Hematopoietic multipotent progenitor cell treated with erythropoietin and hydrocortisone succinate and interleukin-3 and kit ligand, for 15 days (in vitro differentiated cells): ENCODE measurements at regions not wholly inside any gene's neighbourhood (a gene's known extent, or its start where the extent isn't known, plus 50 kb on each side); places are given as distances from the start of the nearest gene placed in this dataset.
"Not testable (repeated sequence)": the region's sequence is repeated elsewhere in the genome, so short reads cannot be mapped to it uniquely, and the experiment has no call there.

Experiments used
- DNase-seq: peaks from one replicate; pipeline ENCODE4 v3.0.0-alpha.2; 2015; ENCODE audit warnings: low spot score

DNA sequence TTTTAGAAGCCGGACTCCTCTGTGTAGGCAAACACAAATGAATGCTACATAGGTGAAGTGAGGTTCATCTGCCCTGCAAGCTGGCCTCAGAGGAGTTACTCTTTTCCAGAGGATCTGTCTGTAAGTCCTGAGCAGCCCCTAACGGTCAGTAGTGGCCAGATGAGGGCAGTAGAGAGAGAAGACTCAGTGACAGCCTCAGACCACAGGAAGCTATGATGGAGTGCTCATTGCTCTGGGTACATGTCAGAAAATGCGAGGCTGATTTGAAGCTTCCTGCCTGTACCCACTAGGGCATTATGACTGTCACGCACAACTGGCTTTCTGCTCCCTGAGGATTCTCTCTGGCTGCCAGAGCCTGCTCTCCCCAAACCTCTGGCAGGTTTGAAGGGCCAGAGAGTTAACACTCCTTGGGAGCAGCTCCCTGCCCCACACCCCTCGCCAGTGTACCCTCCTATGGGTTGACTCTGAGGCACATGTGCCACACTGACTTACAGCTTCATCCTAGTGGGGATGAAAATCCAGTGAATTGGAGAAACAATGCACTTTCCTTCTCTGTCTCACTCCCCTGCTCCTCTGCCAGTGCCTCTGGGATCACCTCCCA is 141.5 kb downstream of the GABRG2 start:
- DNase-seq: no peak

DNA sequence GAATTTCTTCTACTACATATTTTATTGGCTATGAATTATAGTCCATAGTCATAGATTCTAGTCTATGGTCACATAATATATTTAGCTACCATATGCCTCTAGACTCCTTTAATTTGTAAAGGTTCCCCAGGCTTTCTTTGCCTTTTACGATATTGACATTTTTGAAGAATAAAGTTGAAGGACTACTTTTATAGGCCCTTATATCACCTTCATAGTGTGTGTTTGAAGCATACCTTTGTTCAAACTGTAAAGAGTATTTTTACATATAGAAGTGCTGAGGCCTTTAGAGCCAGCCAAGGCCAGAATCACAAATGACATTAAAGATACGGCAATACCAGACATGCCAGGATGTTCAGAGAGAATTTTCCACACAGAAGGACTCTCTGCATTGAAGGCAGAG is 147.0 kb downstream of the GABRG2 start:
- no peak for DNase-seq

DNA sequence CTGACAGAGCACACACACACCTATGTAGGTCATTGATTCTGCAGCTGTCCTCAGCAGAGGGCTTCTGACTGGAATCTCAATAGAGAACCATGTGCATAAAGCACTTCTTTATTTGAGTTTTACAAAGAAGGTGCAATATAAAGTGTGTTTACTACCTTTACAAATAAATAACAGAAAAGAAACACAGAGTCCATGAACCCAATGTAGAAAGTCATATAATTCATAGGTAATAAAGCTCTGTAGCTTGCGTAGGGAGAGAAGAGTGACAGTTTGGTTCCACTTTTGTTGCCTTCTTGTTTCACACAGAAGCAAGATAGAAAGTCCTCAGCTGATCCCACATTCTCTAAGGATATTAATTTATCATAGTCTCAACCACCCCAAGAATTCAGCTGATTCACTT is 149.5 kb downstream of the GABRG2 start:
- DNase-seq: no peak

DNA sequence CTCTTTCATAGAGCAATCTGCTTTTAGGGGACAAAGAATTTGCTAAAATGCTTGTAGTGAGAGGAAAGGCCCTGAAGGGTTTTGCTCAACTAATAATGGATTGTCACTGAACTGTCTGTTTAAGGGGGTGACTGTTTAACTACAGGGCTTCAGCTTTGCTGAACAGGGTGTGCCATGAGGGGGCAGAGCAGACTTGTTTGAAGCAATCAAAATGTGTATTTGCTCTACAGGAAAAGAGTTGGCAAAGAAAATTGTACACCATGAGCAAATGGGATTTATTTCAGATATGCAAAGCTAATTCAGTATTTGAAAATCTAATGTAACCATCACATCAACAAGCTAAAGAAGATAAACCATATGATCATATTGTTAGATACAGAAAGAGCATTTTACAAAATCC is 154.3 kb downstream of the GABRG2 start:
- no peak for DNase-seq

DNA sequence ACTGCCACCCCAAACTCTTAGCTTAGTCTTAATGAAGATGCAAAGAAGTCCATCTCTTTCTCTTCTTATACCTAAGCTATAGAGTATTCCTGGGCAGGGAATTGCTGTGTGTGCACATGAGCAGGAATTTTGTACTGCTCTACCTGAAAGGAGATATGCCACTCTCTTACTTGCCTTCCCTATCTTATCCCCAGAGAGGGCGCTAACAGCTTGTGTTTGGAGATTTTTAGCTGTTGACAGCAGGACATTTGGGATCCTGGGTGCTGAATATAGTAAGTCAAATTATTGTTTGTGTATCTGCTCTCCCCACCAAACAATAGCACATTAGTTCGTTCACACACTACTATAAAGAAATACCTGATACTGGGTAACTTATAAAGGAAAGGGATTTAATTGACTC is 159.5 kb downstream of the GABRG2 start:
- DNase-seq: no peak

DNA sequence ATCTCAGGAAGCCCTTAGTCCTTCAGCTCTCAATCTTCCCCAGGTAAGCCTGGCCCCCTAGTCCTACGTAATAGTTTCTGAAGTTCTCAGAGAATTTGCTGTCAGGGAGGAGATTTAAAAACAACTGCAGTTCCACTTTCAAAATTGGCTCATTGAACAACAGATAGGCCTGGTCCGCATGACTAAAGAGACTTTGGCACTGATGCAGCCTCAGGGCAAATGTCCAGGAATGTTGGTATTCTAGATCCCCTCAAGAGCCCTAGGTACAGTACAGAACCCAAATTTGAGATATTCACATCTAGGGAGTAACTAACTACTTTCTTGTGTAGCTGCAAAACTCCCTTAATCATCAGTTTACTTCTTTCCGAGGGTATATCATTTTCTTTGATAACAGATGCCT is 162.8 kb downstream of the GABRG2 start:
- no peak for DNase-seq

DNA sequence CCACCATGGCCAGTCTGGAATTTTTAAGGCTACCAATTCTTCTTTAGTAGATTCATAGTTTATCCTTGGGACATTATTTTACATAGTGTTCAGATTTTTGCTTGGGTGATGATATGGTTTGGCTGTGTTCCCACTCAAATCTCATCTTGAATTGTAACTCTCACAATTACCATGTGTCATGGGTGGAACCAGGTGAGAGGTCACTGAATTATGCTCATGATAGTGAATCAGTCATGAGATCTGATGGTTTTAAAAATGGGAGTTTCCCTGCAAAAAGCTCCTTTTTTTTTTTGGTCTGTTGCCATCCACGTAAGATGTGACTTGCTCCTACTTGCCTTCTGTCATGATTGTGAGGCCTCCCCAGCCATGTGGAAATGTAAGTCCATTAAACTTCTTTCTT is 163.9 kb downstream of the GABRG2 start:
- no peak for DNase-seq

DNA sequence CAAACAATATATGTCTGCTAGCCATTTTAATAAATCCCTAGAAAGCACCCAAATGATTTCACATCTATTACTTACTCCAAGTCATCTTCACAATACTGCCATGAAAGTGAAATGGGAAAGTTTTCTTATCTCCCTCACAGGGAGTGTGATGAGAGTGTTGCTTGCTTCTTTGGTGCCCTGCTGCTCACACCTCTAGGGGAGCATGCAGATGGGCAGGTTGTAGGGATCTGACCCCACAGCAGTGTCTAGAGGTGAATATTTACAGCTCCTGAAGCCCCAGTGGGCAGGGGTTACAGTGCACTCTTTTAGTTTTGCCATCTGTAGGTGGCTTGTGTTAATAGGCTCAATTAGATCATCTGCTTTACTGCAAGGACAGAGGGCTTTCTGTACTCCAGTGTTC is 173.2 kb downstream of the GABRG2 start:
- DNase-seq: no peak

DNA sequence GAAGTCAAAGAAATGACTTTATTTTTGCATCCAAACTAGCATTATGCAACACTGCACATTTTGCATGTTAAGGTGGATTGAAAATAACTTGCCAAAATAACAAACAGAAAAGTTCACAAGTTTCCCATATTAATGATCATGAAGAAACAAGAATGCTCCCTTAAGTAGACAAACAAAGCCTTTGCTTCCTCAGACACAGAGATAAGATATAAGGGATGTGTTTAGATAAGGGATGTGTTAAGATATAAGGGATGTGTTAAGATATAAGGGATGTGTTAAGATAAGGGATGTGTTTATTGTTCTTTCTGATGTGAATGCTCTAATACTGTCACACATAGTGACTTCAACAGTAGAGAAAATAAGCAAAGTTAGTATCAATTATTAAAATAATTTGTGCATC is 174.8 kb downstream of the GABRG2 start:
- no peak for DNase-seq

DNA sequence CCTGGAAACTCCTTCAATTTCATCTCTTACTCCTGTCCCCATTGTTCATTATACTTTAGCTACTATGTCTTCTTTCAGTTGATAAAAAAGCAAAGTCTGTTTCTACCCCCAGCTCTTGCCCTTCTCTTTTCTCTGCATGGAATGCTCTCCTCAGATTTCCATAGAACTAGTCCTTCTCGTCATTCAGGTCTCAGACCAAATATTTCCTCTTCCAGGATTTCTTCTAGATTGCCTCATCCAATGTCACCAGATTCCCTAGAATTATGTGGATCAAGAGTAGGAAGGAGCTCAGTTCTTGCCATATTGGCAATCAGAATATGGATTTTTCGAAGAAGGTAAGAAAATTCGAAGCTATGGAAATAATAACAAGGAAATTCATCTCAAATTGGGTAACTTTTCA is 176.1 kb downstream of the GABRG2 start:
- DNase-seq: no peak

DNA sequence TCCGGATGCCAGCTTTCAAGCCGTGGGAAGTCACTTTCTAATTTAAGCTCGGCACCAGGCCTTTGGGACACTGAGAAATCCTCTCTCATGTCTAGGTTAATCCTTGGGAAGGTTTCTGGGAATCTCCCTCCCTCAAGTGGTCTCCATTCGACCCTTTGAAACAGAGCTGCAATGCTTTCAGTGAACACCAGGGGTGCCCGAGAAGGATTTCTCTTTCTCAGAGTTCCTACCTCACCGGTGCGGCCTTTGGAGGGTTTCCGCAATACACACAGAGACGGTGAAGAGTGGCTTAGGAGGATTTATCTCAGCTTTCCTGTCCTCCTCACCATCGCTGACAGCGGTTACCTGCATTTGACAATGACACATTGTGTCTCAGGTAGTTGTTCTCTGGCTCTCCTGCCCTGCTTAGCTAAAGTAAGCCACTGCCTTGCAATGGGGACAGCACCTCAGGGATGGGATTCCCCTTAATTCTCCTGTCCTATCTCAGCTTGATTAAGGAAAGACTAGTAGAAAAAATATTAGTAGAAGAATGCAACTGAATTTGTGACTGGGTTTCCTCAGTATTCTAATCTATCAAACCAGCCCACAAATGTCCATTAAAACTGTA is 180.6 kb downstream of the GABRG2 start:
- DNase-seq: no peak

DNA sequence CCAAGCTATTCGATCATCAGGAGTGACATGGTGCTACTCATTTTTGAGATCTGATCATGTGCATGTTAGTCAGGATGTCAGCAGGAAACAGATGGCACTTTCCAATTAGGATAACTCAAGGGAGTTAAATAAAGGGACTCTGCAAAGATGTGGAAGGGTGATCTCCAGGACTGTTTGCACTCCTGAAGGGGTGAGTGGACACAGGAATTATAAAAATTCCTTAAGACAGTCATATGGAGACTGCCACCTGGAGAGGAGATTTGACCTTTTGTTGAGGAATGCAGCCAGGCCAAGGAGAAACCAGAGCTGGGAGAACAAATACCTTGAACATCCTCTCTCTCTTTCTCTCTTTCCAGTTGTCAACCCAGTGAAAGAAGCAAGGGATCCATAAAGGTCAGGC is 189.1 kb downstream of the GABRG2 start:
- DNase-seq: no peak

DNA sequence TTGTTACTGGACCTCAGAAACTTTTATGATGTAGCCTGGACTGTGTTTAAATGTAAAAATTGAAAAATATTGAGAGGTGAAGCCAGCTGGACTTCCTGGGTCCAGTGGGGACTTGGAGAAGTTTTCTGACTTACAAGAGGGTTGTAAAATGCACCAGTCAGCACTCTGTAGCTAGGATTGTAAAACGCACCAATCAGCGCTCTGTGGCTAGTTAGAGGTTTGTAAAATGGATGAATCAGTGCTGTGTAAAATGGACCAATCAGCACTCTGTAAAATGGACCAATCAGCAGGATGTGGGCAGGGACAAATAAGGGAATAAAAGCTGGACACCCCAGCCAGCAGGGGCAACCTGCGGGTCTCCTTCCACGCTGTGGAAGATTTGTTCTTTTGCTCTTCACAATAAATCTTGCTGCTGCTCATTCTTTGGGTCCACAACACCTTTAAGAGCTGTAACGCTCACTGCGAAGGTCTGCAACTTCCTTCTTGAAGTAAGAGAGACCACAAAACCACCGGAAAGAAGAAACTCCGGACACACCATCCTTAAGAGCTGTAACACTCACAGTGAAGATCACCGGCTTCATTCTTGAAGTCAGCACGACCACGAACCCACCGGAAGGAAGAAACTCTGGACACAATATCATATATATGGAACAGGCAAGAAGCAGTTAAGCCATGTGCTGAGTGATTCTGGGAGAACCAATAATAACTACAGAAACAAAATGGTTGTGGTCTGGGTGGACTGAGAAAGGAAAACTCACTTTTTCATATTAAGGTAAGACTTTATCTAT is 201.3 kb downstream of the GABRG2 start:
- DNase-seq: no peak

DNA sequence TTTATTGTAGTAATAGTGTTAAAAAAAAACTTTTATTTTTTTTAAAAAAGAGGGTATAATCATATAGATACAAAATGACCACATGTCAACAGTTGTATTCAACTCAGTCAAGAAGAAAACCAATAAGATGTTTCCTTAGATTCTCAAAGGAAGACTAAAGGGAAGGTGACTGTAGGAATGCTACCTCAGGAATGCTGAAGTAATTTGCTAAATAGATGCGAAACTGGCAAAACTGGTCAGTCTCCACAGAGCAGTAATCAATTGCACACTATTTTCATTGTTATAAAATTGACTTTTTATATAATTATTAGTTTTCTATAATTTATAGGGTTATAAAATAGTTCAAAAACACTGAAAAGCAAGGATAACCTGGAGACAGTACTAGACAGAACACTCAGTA is 204.8 kb downstream of the GABRG2 start:
- no peak for DNase-seq

DNA sequence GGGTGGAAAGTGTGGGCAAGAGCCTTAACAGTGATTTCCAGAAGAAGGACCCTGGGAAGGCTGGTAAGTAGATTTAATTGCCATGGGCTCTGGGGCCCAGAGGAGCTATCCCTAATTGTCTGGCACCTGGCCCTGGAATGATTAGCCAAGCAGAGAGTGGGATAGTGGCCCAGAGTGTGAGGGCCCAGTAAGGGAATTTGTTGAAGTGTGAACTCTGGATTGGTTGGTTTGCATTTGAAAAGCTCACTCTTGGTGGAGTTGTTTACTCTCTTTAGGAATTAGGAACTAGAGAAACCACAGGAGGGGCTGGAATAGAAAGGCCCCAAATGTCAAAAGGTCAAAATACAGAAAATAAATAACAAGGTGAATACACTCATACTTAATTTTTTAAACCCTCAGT is 207.1 kb downstream of the GABRG2 start:
- DNase-seq: no peak

DNA sequence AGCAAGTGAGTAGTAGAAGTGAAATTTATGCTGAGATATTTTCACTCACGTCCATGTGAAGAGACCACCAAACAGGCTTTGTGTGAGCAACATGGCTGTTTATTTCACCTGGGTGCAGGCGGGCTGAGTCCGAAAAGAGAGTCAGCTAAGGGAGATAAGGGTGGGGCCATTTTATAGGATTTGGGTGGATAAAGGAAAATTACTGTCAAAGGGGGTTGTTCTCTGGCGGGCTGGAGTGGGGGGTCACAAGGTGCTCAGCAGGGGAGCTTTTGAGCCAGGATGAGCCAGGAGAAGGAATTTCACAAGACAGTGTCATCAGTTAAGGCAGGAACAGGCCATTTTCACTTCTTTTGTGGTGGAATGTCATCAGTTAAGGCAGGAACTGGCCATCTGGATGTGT is 207.8 kb downstream of the GABRG2 start:
- DNase-seq: not testable (repeated sequence)

DNA sequence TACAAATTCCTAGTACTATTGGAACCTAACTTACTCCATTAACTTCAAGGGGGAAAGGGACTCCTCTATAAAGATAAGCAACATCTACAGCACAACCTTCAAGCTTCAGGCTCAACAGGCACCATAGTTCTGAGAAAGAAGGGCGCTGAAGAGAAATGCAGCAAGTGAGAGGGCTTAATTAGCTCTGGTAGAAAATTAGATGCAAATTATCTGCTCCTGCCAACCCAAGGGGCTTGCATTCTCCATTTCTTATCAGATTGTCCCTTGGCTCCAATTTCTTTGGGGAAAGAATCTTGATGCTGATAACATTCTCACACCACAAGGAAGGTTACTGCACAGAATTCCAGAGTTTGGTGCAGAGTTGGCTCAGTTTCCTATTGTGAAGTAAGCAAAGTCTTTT is 214.6 kb downstream of the GABRG2 start:
- DNase-seq: no peak

DNA sequence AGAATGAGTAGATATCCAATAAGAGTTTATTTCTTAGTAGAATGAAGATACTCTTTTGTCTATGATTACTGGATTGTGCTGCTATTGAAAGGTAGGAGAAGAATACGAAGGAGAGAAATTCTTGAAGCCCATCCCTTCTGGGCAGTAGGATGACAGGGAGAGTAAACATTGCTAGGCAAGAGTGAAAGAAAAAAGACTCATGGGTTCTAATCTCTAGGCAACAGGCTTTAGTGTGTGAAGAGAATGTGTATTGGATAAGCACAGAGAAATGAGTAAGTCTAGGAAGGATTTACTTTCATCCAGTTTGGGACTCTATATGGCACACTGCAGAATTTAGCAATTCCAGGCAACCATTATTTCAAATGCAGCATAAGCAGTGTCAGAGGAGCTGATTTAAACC is 216.0 kb downstream of the GABRG2 start:
- DNase-seq: no peak

DNA sequence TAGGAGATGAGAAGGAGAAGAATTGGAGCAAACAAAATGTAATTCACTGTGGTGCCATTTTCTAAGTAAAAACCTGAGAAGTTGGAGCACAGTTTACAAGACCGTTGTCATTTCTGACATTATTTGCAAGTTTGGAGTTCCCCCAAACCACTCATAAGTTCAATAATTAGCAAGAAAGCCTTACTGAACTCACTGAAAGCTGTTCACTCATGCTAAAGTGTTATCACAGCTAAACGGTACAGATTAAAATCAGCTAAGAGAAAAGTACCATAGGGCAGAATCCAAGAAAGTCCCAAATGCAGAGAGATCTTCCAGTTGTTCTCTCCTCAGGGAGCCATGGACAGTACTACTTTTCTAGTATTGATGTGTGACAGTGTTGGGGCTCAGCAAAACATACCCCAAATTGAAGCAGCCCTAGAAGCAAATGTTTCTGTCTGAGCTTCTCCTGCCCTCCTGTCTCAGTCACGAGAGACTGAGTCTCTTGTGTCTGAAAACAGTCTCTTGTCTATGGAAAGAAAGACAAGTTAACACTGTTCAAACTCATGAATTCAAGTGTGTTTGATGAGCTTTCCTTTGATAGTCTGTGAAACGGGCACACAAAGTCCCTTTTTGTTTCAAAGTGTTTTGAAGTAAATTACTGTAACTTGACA is 221.2 kb downstream of the GABRG2 start:
- no peak for DNase-seq

DNA sequence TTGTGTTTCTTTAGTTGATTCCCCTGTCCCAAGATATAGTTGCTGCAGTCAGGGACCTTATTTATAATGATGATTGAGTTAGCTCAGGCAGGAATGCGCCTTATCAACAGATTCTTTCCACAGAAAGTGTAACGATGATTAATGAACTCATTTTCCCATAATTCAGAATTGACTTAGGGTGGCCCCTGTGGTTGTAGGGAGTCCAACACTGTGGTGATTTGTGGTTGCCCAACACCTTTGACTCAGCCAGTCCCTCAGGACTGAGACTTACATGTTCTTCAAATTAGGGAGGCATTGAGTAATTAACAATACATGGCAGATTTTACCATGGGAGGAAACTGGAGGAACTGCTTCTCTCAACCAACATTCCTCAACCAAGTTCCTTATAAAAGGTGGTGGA is 221.9 kb downstream of the GABRG2 start:
- no peak for DNase-seq

DNA sequence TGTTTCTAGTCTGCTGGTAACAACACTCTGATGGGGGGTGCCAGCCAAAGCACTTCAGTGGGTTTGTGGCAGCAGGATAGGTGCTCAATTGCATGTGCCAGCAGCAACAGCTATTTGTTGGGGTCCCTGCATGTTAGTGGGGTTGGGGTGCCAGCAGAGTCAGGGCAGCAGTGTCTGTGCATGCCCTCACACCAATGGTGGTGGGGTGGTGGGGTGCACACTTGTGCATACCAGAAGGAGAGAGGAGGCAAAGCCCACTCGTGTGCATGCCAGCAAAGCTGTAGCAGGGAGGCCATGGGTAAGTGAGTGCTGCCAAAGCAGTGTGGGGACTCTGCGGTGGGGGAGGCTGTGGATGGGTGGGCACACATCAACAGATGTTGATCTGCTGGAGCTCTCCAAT is 232.2 kb downstream of the GABRG2 start:
- DNase-seq: no peak

DNA sequence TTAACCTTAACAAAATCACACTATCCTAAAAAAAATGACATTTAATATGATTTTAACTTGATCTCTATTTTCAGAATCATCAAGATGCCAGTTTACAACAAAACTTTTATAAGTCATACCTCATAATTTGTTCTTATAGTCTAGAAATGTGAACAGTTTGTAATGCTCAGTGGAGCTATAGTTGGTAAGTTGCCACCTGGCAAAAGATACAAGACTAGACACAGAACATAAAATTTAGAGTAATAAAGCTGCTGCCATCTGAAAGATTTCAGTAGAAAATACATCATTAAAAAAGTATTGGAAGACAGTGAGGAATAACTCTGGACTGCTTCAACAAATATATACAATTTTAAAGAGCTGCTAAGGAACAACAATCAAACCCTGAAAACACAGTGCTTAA is 233.8 kb downstream of the GABRG2 start:
- DNase-seq: no peak

DNA sequence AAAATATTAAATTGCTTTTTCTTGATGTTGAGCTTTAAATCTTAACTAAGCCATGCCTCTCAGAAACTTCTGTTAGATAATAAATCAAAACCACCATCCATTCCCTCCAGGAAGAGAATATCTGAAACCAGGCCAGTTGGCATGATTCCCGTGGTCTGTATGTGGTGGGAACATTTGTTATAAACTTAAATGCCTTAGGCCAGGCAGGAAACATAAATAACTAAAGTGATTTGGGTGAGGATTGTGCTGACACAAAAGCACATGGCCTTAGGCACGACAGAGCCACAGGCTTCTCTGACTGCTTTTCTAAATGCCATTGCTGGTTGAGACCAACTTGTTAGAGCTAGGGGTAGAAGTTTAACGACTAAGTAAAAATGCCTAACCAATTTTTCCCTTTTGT is 255.9 kb downstream of the GABRG2 start:
- DNase-seq: no peak
